Thyroid gland (tissue), 4 donors: ENCODE measurements at regions not wholly inside any gene's neighbourhood (a gene's known extent, or its start where the extent isn't known, plus 50 kb on each side); places are given as distances from the start of the nearest gene placed in this dataset.
"Not testable (repeated sequence)": the region's sequence is repeated elsewhere in the genome, so short reads cannot be mapped to it uniquely, and the experiment has no call there.

Source experiments
- DNase-seq, 2 donors: peaks; one replicate each; pipeline ENCODE4 v3.0.0-alpha.2; 2019
- H3K27ac ChIP-seq, 3 donors: fragments of 200-600 bp; sonication (generic); 1 replicate in 2 of 3; 2 replicates in 1 of 3; pipeline ENCODE4 v1.5.1; 2016 to 2019; ENCODE audit warnings: mild to moderate bottlenecking in 1 of 3, moderate library complexity in 1 of 3
- H3K27me3 ChIP-seq: fragments of 200-600 bp; sonication (generic); one replicate; pipeline ENCODE4 v1.5.1; 2019
- H3K36me3 ChIP-seq, 2 donors: fragments of 200-600 bp; sonication (generic); one replicate each; pipeline ENCODE4 v1.5.1; 2016 to 2019
- H3K4me1 ChIP-seq, 2 donors: fragments of 200-600 bp; sonication (generic); one replicate each; pipeline ENCODE4 v1.5.1; 2017 to 2019
- H3K4me3 ChIP-seq, 3 donors: fragments of 200-600 bp; sonication (generic); replicated peaks in 1 of 3; 1 replicate in 2 of 3; 2 replicates in 1 of 3; pipeline ENCODE4 v1.5.1; 2016; ENCODE audit warnings: mild to moderate bottlenecking in 1 of 3
- H3K9me3 ChIP-seq: fragments of 200-600 bp; sonication (generic); one replicate; pipeline ENCODE4 v1.5.1; 2017
- POLR2A ChIP-seq, 2 donors: fragments of 450-650 bp; IDR thresholded peaks; one replicate each; pipeline ENCODE4 v1.6.1; 2017; ENCODE audit warnings: antibody characterized with exemption in 2 of 2, mild to moderate bottlenecking in 2 of 2, moderate library complexity in 1 of 2
- WGBS, 2 donors: methylation state at CpG; one replicate each; pipeline ENCODE4 v1.1.5; 2017; 5-methylcytosine and 5-hydroxymethylcytosine counted together
- intact Hi-C: fragments of 100-400 bp; cut with DNase I; formaldehyde crosslinking; loops from one replicate; pipeline ENCODE4 v1.15.1; 2023
- TF ChIP-seq, protein P1 (sequence below), 6 experiments: fragments of 200-600 bp in 3 of 6; fragments of 450-650 bp in 3 of 6; sonication (generic) in 3 of 6; IDR thresholded peaks; one replicate each; pipeline ENCODE4 v1.5.1; 2016 to 2019; ENCODE audit warnings: antibody characterized with exemption in 6 of 6, mild to moderate bottlenecking in 2 of 6, inconsistent platforms in 1 of 6, moderate library complexity in 1 of 6

DNA sequence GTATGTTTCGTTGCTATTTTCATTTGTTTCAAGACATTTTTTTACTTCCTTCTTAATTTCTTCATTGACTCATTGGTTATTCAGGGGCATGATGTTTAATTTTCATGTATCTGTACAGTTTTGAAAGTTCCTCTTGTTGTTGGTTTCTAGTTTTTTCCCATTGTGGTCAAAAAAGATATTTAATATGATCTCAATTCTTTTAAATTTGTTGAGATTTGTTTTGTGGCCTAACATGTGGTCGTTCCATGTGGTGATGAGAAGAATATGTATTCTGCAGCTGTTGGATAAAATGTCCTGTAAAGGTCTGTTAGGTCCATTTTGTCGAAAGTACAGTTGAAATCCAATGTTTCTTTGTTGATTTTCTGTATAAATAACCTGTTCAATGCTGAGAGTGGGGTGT lies 110.3 kb upstream of the MAP4K4 start:
- TF ChIP-seq, protein P1, sequence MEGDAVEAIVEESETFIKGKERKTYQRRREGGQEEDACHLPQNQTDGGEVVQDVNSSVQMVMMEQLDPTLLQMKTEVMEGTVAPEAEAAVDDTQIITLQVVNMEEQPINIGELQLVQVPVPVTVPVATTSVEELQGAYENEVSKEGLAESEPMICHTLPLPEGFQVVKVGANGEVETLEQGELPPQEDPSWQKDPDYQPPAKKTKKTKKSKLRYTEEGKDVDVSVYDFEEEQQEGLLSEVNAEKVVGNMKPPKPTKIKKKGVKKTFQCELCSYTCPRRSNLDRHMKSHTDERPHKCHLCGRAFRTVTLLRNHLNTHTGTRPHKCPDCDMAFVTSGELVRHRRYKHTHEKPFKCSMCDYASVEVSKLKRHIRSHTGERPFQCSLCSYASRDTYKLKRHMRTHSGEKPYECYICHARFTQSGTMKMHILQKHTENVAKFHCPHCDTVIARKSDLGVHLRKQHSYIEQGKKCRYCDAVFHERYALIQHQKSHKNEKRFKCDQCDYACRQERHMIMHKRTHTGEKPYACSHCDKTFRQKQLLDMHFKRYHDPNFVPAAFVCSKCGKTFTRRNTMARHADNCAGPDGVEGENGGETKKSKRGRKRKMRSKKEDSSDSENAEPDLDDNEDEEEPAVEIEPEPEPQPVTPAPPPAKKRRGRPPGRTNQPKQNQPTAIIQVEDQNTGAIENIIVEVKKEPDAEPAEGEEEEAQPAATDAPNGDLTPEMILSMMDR (IDR thresholded peaks at IDR 0.05), result no peak
- no peak for TF ChIP-seq POLR2A (IDR thresholded peaks at IDR 0.05)
- H3K27me3 ChIP-seq, result no peaks in the 10 kb centered on the region
- no peaks in the 10 kb centered on the region for H3K9me3 ChIP-seq
- no peaks in the 10 kb centered on the region for H3K36me3 ChIP-seq
- H3K27ac ChIP-seq, result no peak overlapping the region
- DNase-seq, result no peak
- 78 to 94% methylated on average over 3 of the region's 3 CpGs for WGBS, 2 donors
- no peak overlapping the region for H3K4me3 ChIP-seq
- intact Hi-C loops, result no loop called here
- H3K4me1 ChIP-seq, result no peaks in the 10 kb centered on the region

- no peak for TF ChIP-seq POLR2A (IDR thresholded peaks at IDR 0.05)
- TF ChIP-seq, protein P1 (IDR thresholded peaks at IDR 0.05), result no peak
- no peaks in the 10 kb centered on the region for H3K9me3 ChIP-seq
- no peak for DNase-seq
- no peak overlapping the region for H3K27ac ChIP-seq
- no peaks in the 10 kb centered on the region for H3K4me1 ChIP-seq
- H3K4me3 ChIP-seq, result no peak overlapping the region
- H3K27me3 ChIP-seq, result no peaks in the 10 kb centered on the region
- intact Hi-C loops, result no loop called here
- H3K36me3 ChIP-seq, result no peaks in the 10 kb centered on the region
Observed at GRCh38 chr2:101583861-101584260, 108.9 kb upstream of the RFX8 start.

GRCh38 chr2:101581675-101582299 lies 106.9 kb upstream of the RFX8 start:
- 77 to 87% methylated on average over 7 of the region's 7 CpGs for WGBS, 2 donors
- H3K36me3 ChIP-seq, result no peaks in the 10 kb centered on the region
- TF ChIP-seq, protein P1 (IDR thresholded peaks at IDR 0.05), result no peak
- TF ChIP-seq POLR2A (IDR thresholded peaks at IDR 0.05), result no peak
- H3K4me1 ChIP-seq, result peaks cover 0 to 5% of the 10 kb centered on the region in 2 donors
- no peak overlapping the region for H3K4me3 ChIP-seq
- no peak for DNase-seq
- H3K27ac ChIP-seq, result no peak overlapping the region
- intact Hi-C loops, result no loop called here
- no peaks in the 10 kb centered on the region for H3K27me3 ChIP-seq
- H3K9me3 ChIP-seq, result no peaks in the 10 kb centered on the region

DNA sequence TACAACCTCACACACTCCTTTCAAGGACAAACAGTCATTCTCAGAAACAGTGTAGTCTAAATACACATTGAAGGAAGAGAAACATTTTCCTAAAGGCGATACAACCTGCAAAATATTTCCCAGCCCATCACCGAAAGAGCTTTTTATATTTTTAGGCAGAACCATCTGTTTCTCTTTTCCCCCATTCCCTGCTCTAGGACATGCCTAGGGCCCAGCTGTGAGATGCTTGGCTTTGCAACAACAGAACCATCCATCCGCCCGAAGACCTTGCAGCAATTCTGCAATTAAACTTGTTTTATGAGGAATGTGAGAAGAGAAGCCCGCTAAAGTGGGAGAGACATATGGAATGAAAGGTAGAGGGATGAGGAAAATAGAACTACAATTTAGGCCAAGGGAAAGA lies 105.6 kb upstream of the RFX8 start:
- H3K27me3 ChIP-seq, result no peaks in the 10 kb centered on the region
- H3K27ac ChIP-seq, result no peak overlapping the region
- intact Hi-C loops, result no loop called here
- 95% methylated on average over 5 of the region's 5 CpGs for WGBS, 2 donors
- H3K4me1 ChIP-seq, result peaks cover 0 to 5% of the 10 kb centered on the region in 2 donors
- no peak for TF ChIP-seq POLR2A (IDR thresholded peaks at IDR 0.05)
- TF ChIP-seq, protein P1 (IDR thresholded peaks at IDR 0.05), result no peak
- H3K9me3 ChIP-seq, result no peaks in the 10 kb centered on the region
- H3K4me3 ChIP-seq, result no peak overlapping the region
- DNase-seq, result no peak
- no peaks in the 10 kb centered on the region for H3K36me3 ChIP-seq

DNA sequence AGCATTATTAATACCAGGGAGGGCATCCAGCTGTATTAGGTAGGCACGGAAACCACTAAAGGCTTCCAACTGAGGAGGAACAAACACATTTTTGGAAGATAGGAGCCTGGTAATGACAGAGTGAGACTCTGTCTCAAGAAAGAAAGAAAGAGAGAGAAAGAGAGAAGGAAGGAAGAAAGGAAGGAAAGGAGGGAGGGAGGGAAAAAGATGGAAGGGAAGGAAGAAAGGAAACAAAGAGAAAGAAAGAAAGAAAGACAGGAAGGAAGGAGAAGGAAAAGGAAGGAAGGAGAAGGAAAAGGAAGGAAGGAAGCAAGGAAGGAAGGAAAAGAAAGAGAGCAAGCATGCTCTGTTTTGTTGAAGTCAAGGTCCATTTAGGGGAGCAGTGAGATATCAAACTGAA lies 103.8 kb upstream of the RFX8 start:
- TF ChIP-seq, protein P1 (IDR thresholded peaks at IDR 0.05), result no peak
- intact Hi-C loops, result no loop called here

DNA sequence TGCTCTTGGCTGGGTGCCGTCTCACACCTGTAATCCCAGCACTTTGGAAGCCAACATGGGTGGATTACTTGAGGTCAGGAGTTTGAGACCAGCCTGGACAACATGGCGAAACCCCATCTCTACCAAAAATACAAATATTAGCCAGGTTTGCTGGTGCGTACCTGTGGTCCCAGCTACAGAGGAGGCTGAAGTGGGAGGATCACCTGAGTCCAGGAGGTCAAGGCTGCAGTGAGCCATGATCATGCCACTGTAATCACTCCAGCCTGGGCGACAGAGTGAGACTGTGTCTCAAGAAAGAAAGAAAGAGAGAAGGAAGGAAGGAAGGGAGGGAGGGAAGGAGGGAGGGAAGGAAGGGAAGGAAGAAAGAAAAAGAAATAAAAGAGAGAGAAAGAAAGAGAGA lies 103.2 kb upstream of the RFX8 start:
- H3K9me3 ChIP-seq, H3K4me1 ChIP-seq, DNase-seq, H3K4me3 ChIP-seq, H3K36me3 ChIP-seq, H3K27ac ChIP-seq, intact Hi-C loops, H3K27me3 ChIP-seq: not testable (repeated sequence)
- WGBS, 2 donors, result 95% methylated on average over 4 of the region's 4 CpGs

More for the DNA sequence above, 103.8 kb upstream of the RFX8 start:
- H3K36me3 ChIP-seq, result no peaks in the 10 kb centered on the region
- H3K9me3 ChIP-seq, result no peaks in the 10 kb centered on the region
- no peak overlapping the region for H3K27ac ChIP-seq
- WGBS, 2 donors, result 88 to 93% methylated on average over 1 of the region's 1 CpG
- H3K27me3 ChIP-seq, result no peaks in the 10 kb centered on the region
- DNase-seq, result no peak
- H3K4me1 ChIP-seq, result peaks cover 0 to 5% of the 10 kb centered on the region in 2 donors
- H3K4me3 ChIP-seq, result no peak overlapping the region
